Loucy (cell line): ENCODE measurements at regions not wholly inside any gene's neighbourhood (a gene's known extent, or its start where the extent isn't known, plus 50 kb on each side); places are given as distances from the start of the nearest gene placed in this dataset.
A peak's percentile ranks its signal among the peaks of the same experiment; 100 is the strongest.
"Not testable (repeated sequence)": the region's sequence is repeated elsewhere in the genome, so short reads cannot be mapped to it uniquely, and the experiment has no call there.

ENCODE experiments used
- H2AFZ ChIP-seq: fragments of 200-600 bp; sonication (generic); 2 replicates; pipeline ENCODE4 v1.6.0; 2016; ENCODE audit warnings: antibody characterized with exemption, mild to moderate bottlenecking, low read length, moderate library complexity
- H3F3A ChIP-seq: fragments of 200-600 bp; 2 replicates; pipeline ENCODE4 v1.6.0; 2016; ENCODE audit warnings: antibody characterized with exemption, low read depth, mild to moderate bottlenecking
- H3K27me3 ChIP-seq: fragments of 200-600 bp; sonication (generic); 2 replicates; pipeline ENCODE4 v1.6.1; 2014; ENCODE audit warnings: low read length, mild to moderate bottlenecking; ENCODE audit not compliant: insufficient read depth, poor library complexity, severe bottlenecking
- H3K36me3 ChIP-seq: fragments of 200-600 bp; sonication (generic); 2 replicates; pipeline ENCODE4 v1.6.1; 2016; ENCODE audit warnings: low read length; ENCODE audit not compliant: insufficient read depth
- H3K4me1 ChIP-seq: fragments of 200-600 bp; sonication (generic); 2 replicates; pipeline ENCODE4 v1.5.1; 2014; ENCODE audit warnings: low read length, mild to moderate bottlenecking; ENCODE audit not compliant: insufficient read depth, poor library complexity, severe bottlenecking
- H3K4me2 ChIP-seq: fragments of 200-600 bp; sonication (generic); 2 replicates; pipeline ENCODE4 v1.6.0; 2014; ENCODE audit warnings: antibody characterized with exemption, low read length, low read depth, mild to moderate bottlenecking; ENCODE audit not compliant: poor library complexity, severe bottlenecking
- H3K4me3 ChIP-seq: fragments of 200-600 bp; sonication (generic); 2 replicates; pipeline ENCODE4 v1.5.1; 2014; ENCODE audit warnings: low read length, mild to moderate bottlenecking, mixed read lengths; ENCODE audit not compliant: poor library complexity, severe bottlenecking
- H3K79me2 ChIP-seq: fragments of 200-600 bp; sonication (generic); 2 replicates; pipeline ENCODE4 v1.6.1; 2014; ENCODE audit warnings: low read length; ENCODE audit not compliant: insufficient read depth
- H3K9ac ChIP-seq: fragments of 200-600 bp; sonication (generic); 2 replicates; pipeline ENCODE4 v1.6.0; 2014; ENCODE audit warnings: mild to moderate bottlenecking, low read depth, low read length, moderate library complexity; ENCODE audit not compliant: poor library complexity, severe bottlenecking
- H3K9me2 ChIP-seq: fragments of 200-600 bp; sonication (generic); replicated peaks from 2 replicates; pipeline ENCODE4 v1.6.1; 2016; ENCODE audit warnings: low read depth, low read length, mixed read lengths
- H3K9me3 ChIP-seq: fragments of 200-600 bp; sonication (generic); 2 replicates; pipeline ENCODE4 v1.6.1; 2014; ENCODE audit warnings: mild to moderate bottlenecking, antibody characterized with exemption, low read length, low read depth; ENCODE audit not compliant: insufficient read depth
- H4K20me1 ChIP-seq: fragments of 200-600 bp; sonication (generic); 2 replicates; pipeline ENCODE4 v1.6.0; 2014; ENCODE audit warnings: antibody characterized with exemption, low read length, mild to moderate bottlenecking; ENCODE audit not compliant: insufficient read depth, poor library complexity, severe bottlenecking
- EZH2phosphoT487 ChIP-seq: fragments of 200-600 bp; IDR thresholded peaks from 2 replicates; pipeline ENCODE4 v1.6.1; 2018; ENCODE audit warnings: antibody characterized with exemption, mild to moderate bottlenecking, moderate library complexity, borderline replicate concordance
- TF ChIP-seq, protein P1 (sequence below): fragments of 200-600 bp; sonication (generic); conservative IDR thresholded peaks from 2 replicates; pipeline ENCODE4 v1.5.1; 2014; ENCODE audit warnings: mild to moderate bottlenecking, antibody characterized with exemption, low read length

- 0 out of 2 replicates have a peak, but pooled peaks cover 3% of the 10 kb centered on the region for H3F3A ChIP-seq
- H3K27me3 ChIP-seq, result no peaks in the 10 kb centered on the region
- H3K9me2 ChIP-seq, result no peaks in the 10 kb centered on the region
- H3K4me3 ChIP-seq, result no peak overlapping the region
- TF ChIP-seq, protein P1, sequence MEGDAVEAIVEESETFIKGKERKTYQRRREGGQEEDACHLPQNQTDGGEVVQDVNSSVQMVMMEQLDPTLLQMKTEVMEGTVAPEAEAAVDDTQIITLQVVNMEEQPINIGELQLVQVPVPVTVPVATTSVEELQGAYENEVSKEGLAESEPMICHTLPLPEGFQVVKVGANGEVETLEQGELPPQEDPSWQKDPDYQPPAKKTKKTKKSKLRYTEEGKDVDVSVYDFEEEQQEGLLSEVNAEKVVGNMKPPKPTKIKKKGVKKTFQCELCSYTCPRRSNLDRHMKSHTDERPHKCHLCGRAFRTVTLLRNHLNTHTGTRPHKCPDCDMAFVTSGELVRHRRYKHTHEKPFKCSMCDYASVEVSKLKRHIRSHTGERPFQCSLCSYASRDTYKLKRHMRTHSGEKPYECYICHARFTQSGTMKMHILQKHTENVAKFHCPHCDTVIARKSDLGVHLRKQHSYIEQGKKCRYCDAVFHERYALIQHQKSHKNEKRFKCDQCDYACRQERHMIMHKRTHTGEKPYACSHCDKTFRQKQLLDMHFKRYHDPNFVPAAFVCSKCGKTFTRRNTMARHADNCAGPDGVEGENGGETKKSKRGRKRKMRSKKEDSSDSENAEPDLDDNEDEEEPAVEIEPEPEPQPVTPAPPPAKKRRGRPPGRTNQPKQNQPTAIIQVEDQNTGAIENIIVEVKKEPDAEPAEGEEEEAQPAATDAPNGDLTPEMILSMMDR, result no peak
- TF ChIP-seq EZH2phosphoT487, result no peak
- H3K4me2 ChIP-seq, result peak overlapping the region; percentile 36
- H3K36me3 ChIP-seq, result no peaks in the 10 kb centered on the region
- no peaks in the 10 kb centered on the region for H3K79me2 ChIP-seq
- no peak overlapping the region for H2AFZ ChIP-seq
- no peak overlapping the region for H3K9ac ChIP-seq
- H4K20me1 ChIP-seq, result no peaks in the 10 kb centered on the region
- peaks cover 28% of the 10 kb centered on the region for H3K4me1 ChIP-seq
- H3K9me3 ChIP-seq, result 0 out of 2 replicates have a peak, but pooled peaks cover 3% of the 10 kb centered on the region
Measured at GRCh38 chr13:76297331-76297730, 588.9 kb downstream of the KCTD12 start.

DNA sequence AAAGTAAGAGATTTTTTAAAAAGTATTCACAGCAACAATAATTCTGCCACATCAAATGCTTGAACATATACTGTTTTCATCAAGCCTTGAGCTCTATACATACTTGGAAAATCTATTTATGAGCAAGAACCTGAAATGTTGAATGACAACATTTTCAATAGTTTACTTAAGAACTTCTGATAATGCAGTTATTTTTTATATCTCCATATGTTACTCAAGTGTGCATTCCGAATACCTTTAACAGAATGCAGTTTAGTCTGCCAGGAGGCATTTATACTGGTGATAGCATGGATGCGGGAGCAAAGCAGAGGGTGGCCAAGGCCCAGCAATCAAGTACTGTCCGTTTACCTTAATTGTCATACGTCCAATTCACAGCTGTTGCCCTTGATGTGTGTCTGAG is 589.5 kb downstream of the KCTD12 start:
- H3K9ac ChIP-seq, result no peak overlapping the region
- H3K27me3 ChIP-seq, result no peaks in the 10 kb centered on the region
- H3K79me2 ChIP-seq, result no peaks in the 10 kb centered on the region
- H3K36me3 ChIP-seq, result no peaks in the 10 kb centered on the region
- no peaks in the 10 kb centered on the region for H3K9me2 ChIP-seq
- peaks cover 28% of the 10 kb centered on the region for H3K4me1 ChIP-seq
- 0 out of 2 replicates have a peak, but pooled peaks cover 3% of the 10 kb centered on the region for H3K9me3 ChIP-seq
- no peaks in the 10 kb centered on the region for H4K20me1 ChIP-seq
- no peak overlapping the region for H2AFZ ChIP-seq
- TF ChIP-seq EZH2phosphoT487, result no peak
- TF ChIP-seq, protein P1, result no peak
- no peak overlapping the region for H3K4me3 ChIP-seq
- no peak overlapping the region for H3K4me2 ChIP-seq
- H3F3A ChIP-seq, result 0 out of 2 replicates have a peak, but pooled peaks cover 3% of the 10 kb centered on the region

DNA sequence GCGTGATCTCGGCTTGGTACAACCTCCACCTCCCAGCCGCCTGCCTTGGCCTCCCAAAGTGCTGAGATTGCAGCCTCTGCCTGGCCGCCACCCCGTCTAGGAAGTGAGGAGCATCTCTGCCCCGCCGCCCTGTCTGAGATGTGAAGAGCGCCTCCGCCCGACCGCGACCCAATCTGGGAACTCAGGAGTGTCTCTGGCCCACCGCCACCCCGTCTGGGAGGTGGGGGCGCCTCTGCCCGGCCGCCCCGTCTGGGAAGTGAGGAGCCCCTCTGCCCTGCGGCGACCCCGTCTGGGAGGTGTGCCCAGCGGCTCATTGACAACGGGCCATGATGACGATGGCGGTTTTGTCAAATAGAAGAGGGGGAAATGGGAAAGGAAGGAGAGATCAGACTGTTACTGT is 591.2 kb downstream of the KCTD12 start:
- H4K20me1 ChIP-seq, H3K9ac ChIP-seq, H2AFZ ChIP-seq, H3K9me2 ChIP-seq, H3F3A ChIP-seq, H3K36me3 ChIP-seq, H3K27me3 ChIP-seq, H3K9me3 ChIP-seq, H3K4me3 ChIP-seq, H3K79me2 ChIP-seq, H3K4me2 ChIP-seq: not testable (repeated sequence)
- H3K4me1 ChIP-seq, result peaks cover 14% of the 10 kb centered on the region

- H3K9me2 ChIP-seq, result no peaks in the 10 kb centered on the region
Measured at GRCh38 chr13:76293751-76294150, 592.5 kb downstream of the KCTD12 start.

More at GRCh38 chr13:76293751-76294150, 592.5 kb downstream of the KCTD12 start:
- Histone ChIP-seq H4K20me1 (no peaks in the 10 kb centered on the region), H3F3A (0 out of 2 replicates have a peak, but pooled peaks cover 3% of the 10 kb centered on the region), H3K36me3 (no peaks in the 10 kb centered on the region), H3K9me3 (no peaks in the 10 kb centered on the region), H3K27me3 (no peaks in the 10 kb centered on the region), H3K79me2 (no peaks in the 10 kb centered on the region), H3K4me3 (no peak overlapping the region), H3K9ac (no peak overlapping the region), H2AFZ (no peak overlapping the region), H3K4me2 (no peak overlapping the region), H3K4me1 (peaks cover 10% of the 10 kb centered on the region)
- TF ChIP-seq EZH2phosphoT487, result no peak
- TF ChIP-seq, protein P1, result no peak
